ENCODE measurements at regions not wholly inside any gene's neighbourhood (a gene's known extent, or its start where the extent isn't known, plus 50 kb on each side); places are given as distances from the start of the nearest gene placed in this dataset.
"Not testable (repeated sequence)": the region's sequence is repeated elsewhere in the genome, so short reads cannot be mapped to it uniquely, and the experiment has no call there.

GRCh38 chr1:118815909-118816308 lies 172.2 kb downstream of the TBX15 start:
- DNase-seq (ENCODE audit: low read depth) = no peak
- no peak for TF ChIP-seq CTCF (IDR thresholded peaks at IDR 0.05; ENCODE audit: low read depth, low read length, missing control alignments)
- no peak overlapping the region for H3K4me3 ChIP-seq (ENCODE audit: low read depth, low read length)

- DNase-seq (ENCODE audit: low read depth) = no peak
- TF ChIP-seq CTCF (IDR thresholded peaks at IDR 0.05; ENCODE audit: low read depth, low read length, missing control alignments) = no peak
- H3K4me3 ChIP-seq (ENCODE audit: low read depth, low read length) = no peak overlapping the region
Measured at GRCh38 chr1:118812555-118812954, 175.6 kb downstream of the TBX15 start.

- DNase-seq (ENCODE audit: low read depth) = no peak
- H3K4me3 ChIP-seq (ENCODE audit: low read depth, low read length) = no peak overlapping the region
- no peak for TF ChIP-seq CTCF (IDR thresholded peaks at IDR 0.05; ENCODE audit: low read depth, low read length, missing control alignments)
Measured at GRCh38 chr1:118811156-118811555, 177.0 kb downstream of the TBX15 start.

- no peak overlapping the region for H3K4me3 ChIP-seq (ENCODE audit: low read depth, low read length)
- no peak for DNase-seq (ENCODE audit: low read depth)
- TF ChIP-seq CTCF (IDR thresholded peaks at IDR 0.05; ENCODE audit: low read depth, low read length, missing control alignments) = no peak
Measured at GRCh38 chr1:118809586-118809985, 178.6 kb downstream of the TBX15 start.

- not testable (repeated sequence) for DNase-seq (ENCODE audit: low read depth); H3K4me3 ChIP-seq (ENCODE audit: low read depth, low read length)
Measured at GRCh38 chr1:118803128-118803527, 185.0 kb downstream of the TBX15 start.

GRCh38 chr1:118791094-118791691 lies 196.9 kb downstream of the TBX15 start:
- no peak for TF ChIP-seq CTCF (IDR thresholded peaks at IDR 0.05; ENCODE audit: low read depth, low read length, missing control alignments)
- DNase-seq (ENCODE audit: low read depth) = no peak
- H3K4me3 ChIP-seq (ENCODE audit: low read depth, low read length) = no peak overlapping the region

- no peak for TF ChIP-seq CTCF (IDR thresholded peaks at IDR 0.05; ENCODE audit: low read depth, low read length, missing control alignments)
- DNase-seq (ENCODE audit: low read depth) = no peak
- H3K4me3 ChIP-seq (ENCODE audit: low read depth, low read length) = no peak overlapping the region
Measured at GRCh38 chr1:118788463-118788862, 199.7 kb downstream of the TBX15 start.

All from GM12864 (cell line).